Ovary (tissue), 7 donors: ENCODE measurements at regions not wholly inside any gene's neighbourhood (a gene's known extent, or its start where the extent isn't known, plus 50 kb on each side); places are given as distances from the start of the nearest gene placed in this dataset.

Experiments
- DNase-seq, 5 donors: peaks; one replicate each; pipeline ENCODE4 v3.0.0-alpha.2; 2019 to 2020
- H3K27ac ChIP-seq, 2 donors: fragments of 200-600 bp; one replicate each; pipeline versions ENCODE4 v1.5.1 to v1.8.0; 2019 to 2022
- H3K27me3 ChIP-seq: fragments of 200-600 bp; one replicate; pipeline ENCODE4 v1.8.0; 2022
- H3K36me3 ChIP-seq: fragments of 200-600 bp; sonication (generic); one replicate; pipeline ENCODE4 v1.5.1; 2019
- H3K4me1 ChIP-seq: one replicate; pipeline ENCODE4 v1.8.1; 2013; ENCODE audit warnings: mild to moderate bottlenecking, moderate library complexity; ENCODE audit not compliant: insufficient read depth
- H3K4me3 ChIP-seq: fragments of 200-600 bp; sonication (generic); one replicate; pipeline ENCODE4 v1.5.1; 2017
- H3K9me3 ChIP-seq, 2 donors: fragments of 200-600 bp in 1 of 2; sonication (generic) in 1 of 2; one replicate each; pipeline versions ENCODE4 v1.5.1 to v1.8.1; 2013 to 2019; ENCODE audit warnings: mild to moderate bottlenecking in 1 of 2, moderate library complexity in 1 of 2
- EP300 ChIP-seq: sonication (generic); formaldehyde crosslinking; IDR thresholded peaks from one replicate; pipeline ENCODE4 v1.6.1; 2017; ENCODE audit warnings: antibody characterized with exemption
- POLR2A ChIP-seq: fragments of 450-650 bp; IDR thresholded peaks from one replicate; pipeline ENCODE4 v1.6.1; 2017; ENCODE audit warnings: antibody characterized with exemption, mild to moderate bottlenecking, moderate library complexity
- WGBS, 3 donors: extraction: QIAGEN DNeasy Blood & Tissue Kit in 1 of 3; methylation state at CpG; one replicate each; pipeline versions ENCODE4 v1.1.5 to v1.1.7; 2013 to 2017; 5-methylcytosine and 5-hydroxymethylcytosine counted together
- intact Hi-C, 4 donors: fragments of 100-400 bp; cut with DNase I; formaldehyde crosslinking; loops; one replicate each; pipeline versions ENCODE4 v1.11.0 to v1.15.1; 2022 to 2023
- TF ChIP-seq, protein P1 (sequence below), 3 donors: fragments of 450-650 bp in 2 of 3; fragments of 200-600 bp in 1 of 3; IDR thresholded peaks; one replicate each; pipeline versions ENCODE4 v1.5.1 to v1.8.0; 2016 to 2022; ENCODE audit warnings: antibody characterized with exemption in 3 of 3, mild to moderate bottlenecking in 1 of 3
- donor health status: DM: no; HTN: no; CAD: no; lungs with moderate emphysema.
- donor health status: DM: no; HTN: no; CAD: no.
- donor health status: Bipolar disorder and iron deficiency.
- donor health status: DM: no; HTN: no; CAD: no.
- donor health status: DM: yes; HTN: yes; CAD: no.

DNA sequence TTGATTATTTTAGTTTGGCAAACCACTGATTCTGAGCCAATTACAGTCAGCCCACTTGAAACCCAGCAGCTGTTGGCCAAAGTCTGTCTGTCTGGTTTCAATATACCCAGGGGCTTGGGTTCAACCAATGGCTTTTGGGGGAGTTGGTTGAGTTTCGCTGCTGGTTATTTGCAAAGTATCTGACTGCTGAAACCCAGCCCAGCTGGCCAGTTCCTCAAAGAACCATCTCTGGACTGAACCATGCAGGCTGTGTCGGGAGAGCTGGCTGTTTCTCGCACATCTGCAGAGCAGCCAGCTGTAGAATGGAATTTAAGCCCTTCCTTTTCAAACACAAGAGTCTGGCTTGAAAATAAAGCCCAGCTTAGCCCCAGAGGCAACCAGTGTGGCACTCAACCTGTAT is 66.0 kb upstream of the PAX7 start:
- intact Hi-C loops: no loop called here
- Histone ChIP-seq H3K27ac (no peak overlapping the region), H3K4me1 (no peaks in the 10 kb centered on the region), H3K4me3 (no peak overlapping the region), H3K36me3 (no peaks in the 10 kb centered on the region), H3K27me3 (no peaks in the 10 kb centered on the region), H3K9me3 (no peaks in the 10 kb centered on the region)
- DNase-seq: no peak
- TF ChIP-seq, protein P1, sequence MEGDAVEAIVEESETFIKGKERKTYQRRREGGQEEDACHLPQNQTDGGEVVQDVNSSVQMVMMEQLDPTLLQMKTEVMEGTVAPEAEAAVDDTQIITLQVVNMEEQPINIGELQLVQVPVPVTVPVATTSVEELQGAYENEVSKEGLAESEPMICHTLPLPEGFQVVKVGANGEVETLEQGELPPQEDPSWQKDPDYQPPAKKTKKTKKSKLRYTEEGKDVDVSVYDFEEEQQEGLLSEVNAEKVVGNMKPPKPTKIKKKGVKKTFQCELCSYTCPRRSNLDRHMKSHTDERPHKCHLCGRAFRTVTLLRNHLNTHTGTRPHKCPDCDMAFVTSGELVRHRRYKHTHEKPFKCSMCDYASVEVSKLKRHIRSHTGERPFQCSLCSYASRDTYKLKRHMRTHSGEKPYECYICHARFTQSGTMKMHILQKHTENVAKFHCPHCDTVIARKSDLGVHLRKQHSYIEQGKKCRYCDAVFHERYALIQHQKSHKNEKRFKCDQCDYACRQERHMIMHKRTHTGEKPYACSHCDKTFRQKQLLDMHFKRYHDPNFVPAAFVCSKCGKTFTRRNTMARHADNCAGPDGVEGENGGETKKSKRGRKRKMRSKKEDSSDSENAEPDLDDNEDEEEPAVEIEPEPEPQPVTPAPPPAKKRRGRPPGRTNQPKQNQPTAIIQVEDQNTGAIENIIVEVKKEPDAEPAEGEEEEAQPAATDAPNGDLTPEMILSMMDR (IDR thresholded peaks at IDR 0.05): no peak
- TF ChIP-seq POLR2A (no peak), EP300 (no peak)
- WGBS, 3 donors: 3 to 6% (median 5%) methylated on average over 3 of the region's 3 CpGs

DNA sequence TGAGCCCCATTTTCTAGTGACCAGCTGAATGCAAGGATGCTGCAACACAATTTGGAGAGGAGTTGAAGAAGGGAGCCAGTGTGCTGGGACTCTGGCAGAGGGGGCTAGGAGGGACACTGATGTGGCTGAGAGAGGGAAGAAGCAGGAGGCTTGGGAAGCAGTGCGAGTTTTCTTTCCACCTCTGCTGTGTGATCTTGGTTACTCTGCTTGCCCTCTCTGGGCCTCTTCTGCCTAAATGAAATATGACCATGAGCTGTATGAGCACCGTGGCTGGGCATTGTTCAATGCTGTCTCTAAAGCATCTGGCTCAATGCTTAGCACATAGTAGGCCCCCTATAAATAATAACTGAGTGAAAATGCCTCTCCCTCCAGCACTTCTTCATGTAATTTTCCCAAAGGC is 65.3 kb upstream of the PAX7 start:
- TF ChIP-seq POLR2A (no peak), EP300 (no peak)
- TF ChIP-seq, protein P1 (IDR thresholded peaks at IDR 0.05): no peak
- Histone ChIP-seq H3K9me3 (no peaks in the 10 kb centered on the region), H3K4me3 (no peak overlapping the region), H3K27me3 (no peaks in the 10 kb centered on the region), H3K27ac (no peak overlapping the region), H3K36me3 (no peaks in the 10 kb centered on the region), H3K4me1 (no peaks in the 10 kb centered on the region)
- no peak for DNase-seq
- intact Hi-C loops: no loop called here
- WGBS, 3 donors: 66 to 73% (median 71%) methylated on average over 2 of the region's 2 CpGs

DNA sequence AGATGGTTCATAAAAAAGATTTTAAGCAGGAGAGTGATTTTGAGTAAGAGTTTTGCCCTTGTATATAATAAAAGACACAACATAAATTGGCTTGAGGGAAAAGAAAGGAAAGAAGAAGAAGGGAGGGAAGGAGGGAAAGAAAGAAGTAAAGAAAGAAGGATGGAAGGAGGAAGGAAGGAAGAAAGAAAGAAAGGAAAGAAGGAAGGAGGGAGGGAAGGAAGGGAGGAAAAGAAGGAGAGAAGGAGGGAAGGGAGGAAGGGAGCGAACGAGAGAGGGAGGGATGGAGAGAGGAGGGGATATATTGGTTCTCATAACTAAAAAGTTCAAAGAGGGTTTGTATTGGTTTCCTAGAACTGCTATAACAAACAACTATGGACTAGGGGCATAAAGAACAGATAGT is 62.2 kb upstream of the PAX7 start:
- Histone ChIP-seq H3K27ac (no peak overlapping the region), H3K27me3 (no peaks in the 10 kb centered on the region), H3K9me3 (no peaks in the 10 kb centered on the region), H3K36me3 (no peaks in the 10 kb centered on the region), H3K4me1 (no peaks in the 10 kb centered on the region), H3K4me3 (no peak overlapping the region)
- 88 to 95% (median 88%) methylated on average over 2 of the region's 2 CpGs for WGBS, 3 donors
- intact Hi-C loops: no loop called here
- no peak for DNase-seq
- TF ChIP-seq, protein P1 (IDR thresholded peaks at IDR 0.05): no peak
- no peak for TF ChIP-seq EP300

DNA sequence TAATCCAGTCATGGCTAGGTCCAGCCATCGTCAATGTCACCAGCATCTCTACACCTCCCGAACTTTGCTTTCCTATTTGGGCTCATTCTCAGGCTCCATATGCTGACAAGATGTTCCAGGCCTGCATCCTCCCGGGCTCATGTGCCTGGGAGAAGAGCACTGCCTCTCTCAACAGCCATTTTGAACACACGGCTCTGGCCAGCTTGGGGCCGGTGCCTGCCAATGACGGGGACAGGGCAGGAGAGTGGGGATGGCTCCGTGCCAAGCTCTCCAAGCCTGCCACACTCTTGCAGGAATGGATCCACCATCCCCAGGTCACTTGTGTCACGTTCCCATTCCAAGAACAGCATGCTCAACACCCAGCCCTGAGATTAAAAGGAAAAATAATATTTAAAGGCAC is 61.4 kb upstream of the PAX7 start:
- Histone ChIP-seq H3K36me3 (no peaks in the 10 kb centered on the region), H3K4me3 (no peak overlapping the region), H3K9me3 (no peaks in the 10 kb centered on the region), H3K27me3 (no peaks in the 10 kb centered on the region), H3K27ac (no peak overlapping the region), H3K4me1 (no peaks in the 10 kb centered on the region)
- intact Hi-C loops: no loop called here
- no peak for DNase-seq
- 77 to 88% (median 85%) methylated on average over 8 of the region's 8 CpGs for WGBS, 3 donors
- TF ChIP-seq, protein P1 (IDR thresholded peaks at IDR 0.05): no peak
- TF ChIP-seq POLR2A (no peak), EP300 (no peak)
